Smooth muscle cell (in vitro differentiated cells): ENCODE measurements at regions not wholly inside any gene's neighbourhood (a gene's known extent, or its start where the extent isn't known, plus 50 kb on each side); places are given as distances from the start of the nearest gene placed in this dataset.
A peak's percentile ranks its signal among the peaks of the same experiment; 100 is the strongest.

Source experiments
- DNase-seq: peaks from one replicate; lab custom pipeline; 2025; ENCODE audit not compliant: unreplicated experiment; lab: John Stamatoyannopoulos, UW
- H2AFZ ChIP-seq: fragments of 200-600 bp; sonication (generic); 2 replicates; pipeline ENCODE4 v1.6.0; 2016; ENCODE audit warnings: antibody characterized with exemption, low read depth, mild to moderate bottlenecking
- H3F3A ChIP-seq: fragments of 200-600 bp; sonication (generic); 2 replicates; pipeline ENCODE4 v1.6.0; 2017; ENCODE audit warnings: antibody characterized with exemption, low read depth
- H3K27ac ChIP-seq: fragments of 200-600 bp; sonication (generic); 2 replicates; pipeline ENCODE4 v1.5.1; 2016; ENCODE audit warnings: low read depth, mild to moderate bottlenecking
- H3K27me3 ChIP-seq: fragments of 200-600 bp; sonication (generic); 2 replicates; pipeline ENCODE4 v1.6.1; 2016; ENCODE audit warnings: low read depth, mild to moderate bottlenecking
- H3K36me3 ChIP-seq: fragments of 200-600 bp; sonication (generic); 2 replicates; pipeline ENCODE4 v1.5.1; 2016; ENCODE audit warnings: low read depth
- H3K4me1 ChIP-seq: fragments of 200-600 bp; sonication (generic); 2 replicates; pipeline ENCODE4 v1.5.1; 2016; ENCODE audit warnings: low read depth
- H3K4me2 ChIP-seq: fragments of 200-600 bp; sonication (generic); 2 replicates; pipeline ENCODE4 v1.6.0; 2016; ENCODE audit warnings: mild to moderate bottlenecking
- H3K4me3 ChIP-seq: fragments of 200-600 bp; sonication (generic); 2 replicates; pipeline ENCODE4 v1.5.1; 2016; ENCODE audit warnings: mild to moderate bottlenecking
- H3K79me2 ChIP-seq: fragments of 200-600 bp; sonication (generic); 2 replicates; pipeline ENCODE4 v1.6.0; 2016; ENCODE audit warnings: low read depth, mild to moderate bottlenecking
- H3K9ac ChIP-seq: fragments of 200-600 bp; sonication (generic); 2 replicates; pipeline ENCODE4 v1.6.0; 2016; ENCODE audit warnings: low read depth
- H3K9me3 ChIP-seq: fragments of 200-600 bp; sonication (generic); replicated peaks from 2 replicates; pipeline ENCODE4 v1.5.1; 2016; ENCODE audit warnings: low read depth
- H4K20me1 ChIP-seq: fragments of 200-600 bp; sonication (generic); 2 replicates; pipeline ENCODE4 v1.6.0; 2016; ENCODE audit warnings: low read depth
- WGBS: methylation state at CpG from one replicate; pipeline ENCODE4 v1.1.7; 2016; ENCODE audit warnings: low lambda C conversion rate; 5-methylcytosine and 5-hydroxymethylcytosine counted together
- TF ChIP-seq, protein P1 (sequence below): fragments of 200-600 bp; sonication (generic); IDR thresholded peaks from 2 replicates; pipeline ENCODE4 v1.5.1; 2017; ENCODE audit warnings: borderline replicate concordance, mild to moderate bottlenecking, antibody characterized with exemption; ENCODE audit not compliant: insufficient read depth, poor library complexity, severe bottlenecking

GRCh38 chr2:120552800-120553481 lies 182.7 kb upstream of the GLI2 start:
- H3K9me3 ChIP-seq: no peaks in the 10 kb centered on the region
- TF ChIP-seq, protein P1, sequence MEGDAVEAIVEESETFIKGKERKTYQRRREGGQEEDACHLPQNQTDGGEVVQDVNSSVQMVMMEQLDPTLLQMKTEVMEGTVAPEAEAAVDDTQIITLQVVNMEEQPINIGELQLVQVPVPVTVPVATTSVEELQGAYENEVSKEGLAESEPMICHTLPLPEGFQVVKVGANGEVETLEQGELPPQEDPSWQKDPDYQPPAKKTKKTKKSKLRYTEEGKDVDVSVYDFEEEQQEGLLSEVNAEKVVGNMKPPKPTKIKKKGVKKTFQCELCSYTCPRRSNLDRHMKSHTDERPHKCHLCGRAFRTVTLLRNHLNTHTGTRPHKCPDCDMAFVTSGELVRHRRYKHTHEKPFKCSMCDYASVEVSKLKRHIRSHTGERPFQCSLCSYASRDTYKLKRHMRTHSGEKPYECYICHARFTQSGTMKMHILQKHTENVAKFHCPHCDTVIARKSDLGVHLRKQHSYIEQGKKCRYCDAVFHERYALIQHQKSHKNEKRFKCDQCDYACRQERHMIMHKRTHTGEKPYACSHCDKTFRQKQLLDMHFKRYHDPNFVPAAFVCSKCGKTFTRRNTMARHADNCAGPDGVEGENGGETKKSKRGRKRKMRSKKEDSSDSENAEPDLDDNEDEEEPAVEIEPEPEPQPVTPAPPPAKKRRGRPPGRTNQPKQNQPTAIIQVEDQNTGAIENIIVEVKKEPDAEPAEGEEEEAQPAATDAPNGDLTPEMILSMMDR: peak; percentile 60
- H3K27ac ChIP-seq: no peak overlapping the region
- 12% methylated on average over 24 of the region's 24 CpGs for WGBS
- peaks cover 5% of the 10 kb centered on the region for H3K27me3 ChIP-seq
- H3F3A ChIP-seq: peaks cover 6% of the 10 kb centered on the region
- no peak overlapping the region for H3K9ac ChIP-seq
- DNase-seq: peak; percentile 27
- H3K4me3 ChIP-seq: no peak overlapping the region
- no peaks in the 10 kb centered on the region for H4K20me1 ChIP-seq
- no peaks in the 10 kb centered on the region for H3K4me1 ChIP-seq
- H3K79me2 ChIP-seq: no peaks in the 10 kb centered on the region
- H3K36me3 ChIP-seq: no peaks in the 10 kb centered on the region
- H3K4me2 ChIP-seq: peak overlapping the region; percentile 47
- no peak overlapping the region for H2AFZ ChIP-seq

- TF ChIP-seq, protein P1: no peak
- no peaks in the 10 kb centered on the region for H3K79me2 ChIP-seq
Observed at GRCh38 chr2:120554625-120555032, 181.0 kb upstream of the GLI2 start.

DNA sequence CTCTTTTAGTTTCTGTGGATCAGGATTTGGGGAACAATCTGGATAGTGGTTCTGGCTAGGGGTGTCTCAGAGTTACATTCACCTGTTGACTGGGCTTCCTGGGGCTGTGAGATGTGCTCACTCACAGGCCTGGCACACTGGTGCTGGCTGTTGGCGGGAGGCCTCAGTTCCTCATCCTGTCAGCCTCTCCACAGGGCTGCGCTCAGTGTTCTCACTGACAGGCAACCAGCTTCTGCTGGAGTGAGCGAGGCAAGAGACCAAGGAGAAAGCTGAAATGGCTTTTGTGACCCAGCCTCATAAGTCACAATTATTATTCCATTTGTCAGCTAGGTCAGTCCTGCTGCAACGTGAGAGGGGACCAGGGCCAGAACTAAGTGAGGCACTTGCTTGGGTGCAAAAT lies 180.6 kb upstream of the GLI2 start:
- 81% methylated on average over 4 of the region's 4 CpGs for WGBS

More at GRCh38 chr2:120554625-120555032, 181.0 kb upstream of the GLI2 start:
- H3K9me3 ChIP-seq: no peaks in the 10 kb centered on the region
- H3K4me1 ChIP-seq: peaks cover 7% of the 10 kb centered on the region
- no peak overlapping the region for H3K27ac ChIP-seq
- peaks cover 13% of the 10 kb centered on the region for H3F3A ChIP-seq
- no peaks in the 10 kb centered on the region for H4K20me1 ChIP-seq
- no peak overlapping the region for H3K4me2 ChIP-seq
- no peak overlapping the region for H3K4me3 ChIP-seq
- no peak overlapping the region for H2AFZ ChIP-seq
- no peak for DNase-seq
- no peak overlapping the region for H3K9ac ChIP-seq
- H3K36me3 ChIP-seq: no peaks in the 10 kb centered on the region
- H3K27me3 ChIP-seq: peaks cover 5% of the 10 kb centered on the region

More for the DNA sequence above, 180.6 kb upstream of the GLI2 start:
- no peak for DNase-seq
- Histone ChIP-seq H3K4me1 (peaks cover 7% of the 10 kb centered on the region), H3K27me3 (peaks cover 5% of the 10 kb centered on the region), H3K9me3 (no peaks in the 10 kb centered on the region), H3K4me2 (no peak overlapping the region), H3K27ac (no peak overlapping the region), H3K9ac (no peak overlapping the region), H3K4me3 (no peak overlapping the region), H4K20me1 (no peaks in the 10 kb centered on the region), H2AFZ (no peak overlapping the region), H3F3A (peaks cover 16% of the 10 kb centered on the region), H3K36me3 (no peaks in the 10 kb centered on the region), H3K79me2 (no peaks in the 10 kb centered on the region)
- TF ChIP-seq, protein P1: no peak
